Activated T-helper 2 cell treated with anti-CD3 and anti-CD28 coated beads, Interferon-gamma antibody, Interleukin-2, Interleukin-4, amounts not matched to agents 10 μg/mL and 5 μg/mL and 100 μg/mL, durations not matched to agents 14 hours and 24 hours and 36 hours (primary cell): ENCODE measurements at regions not wholly inside any gene's neighbourhood (a gene's known extent, or its start where the extent isn't known, plus 50 kb on each side); places are given as distances from the start of the nearest gene placed in this dataset.

Experiments used
- DNase-seq: peaks from one replicate; pipeline ENCODE4 v3.0.0; 2021; ENCODE audit warnings: low spot score
- H3K27ac Mint-ChIP-seq: one replicate; pipeline ENCODE4 v1.8.0; 2021; ENCODE audit warnings: mixed read lengths
- H3K27me3 Mint-ChIP-seq: one replicate; pipeline ENCODE4 v1.8.0; 2021; ENCODE audit warnings: low read depth, mixed read lengths
- H3K36me3 Mint-ChIP-seq: one replicate; pipeline ENCODE4 v1.8.0; 2021; ENCODE audit warnings: low read depth, mixed read lengths
- H3K4me1 Mint-ChIP-seq: one replicate; pipeline ENCODE4 v1.8.0; 2021; ENCODE audit warnings: low read depth, mixed read lengths
- H3K4me3 Mint-ChIP-seq: one replicate; pipeline ENCODE4 v1.8.0; 2021; ENCODE audit warnings: low read depth, mild to moderate bottlenecking, moderate library complexity, mixed read lengths
- H3K9me3 Mint-ChIP-seq: one replicate; pipeline ENCODE4 v1.8.0; 2021; ENCODE audit warnings: mixed read lengths
- intact Hi-C: fragments of 100-400 bp; cut with micrococcal nuclease; formaldehyde crosslinking; loops from one replicate; pipeline ENCODE4 v1.15.1; 2023

GRCh38 chr7:86629-87028 is 105.7 kb upstream of the FAM20C start:
- intact Hi-C loops = no loop called here
- Mint-ChIP-seq H3K36me3 (no peaks in the 10 kb centered on the region), H3K4me1 (peaks cover 16% of the 10 kb centered on the region), H3K27me3 (no peaks in the 10 kb centered on the region), H3K4me3 (no peak overlapping the region), H3K27ac (no peak overlapping the region), H3K9me3 (no peaks in the 10 kb centered on the region)
- DNase-seq = no peak

GRCh38 chr7:87047-87446 is 105.3 kb upstream of the FAM20C start:
- Mint-ChIP-seq H3K4me1 (peaks cover 16% of the 10 kb centered on the region), H3K27me3 (no peaks in the 10 kb centered on the region), H3K36me3 (no peaks in the 10 kb centered on the region), H3K4me3 (no peak overlapping the region), H3K27ac (no peak overlapping the region), H3K9me3 (no peaks in the 10 kb centered on the region)
- DNase-seq = no peak
- intact Hi-C loops = no loop called here

- Mint-ChIP-seq H3K4me1 (peaks cover 16% of the 10 kb centered on the region), H3K9me3 (no peaks in the 10 kb centered on the region), H3K36me3 (no peaks in the 10 kb centered on the region), H3K27me3 (no peaks in the 10 kb centered on the region), H3K27ac (no peak overlapping the region), H3K4me3 (no peak overlapping the region)
- intact Hi-C loops = no loop called here
- no peak for DNase-seq
Observed at GRCh38 chr7:87671-88070, 104.7 kb upstream of the FAM20C start.

- H3K4me3 Mint-ChIP-seq = no peak overlapping the region
- no peaks in the 10 kb centered on the region for H3K9me3 Mint-ChIP-seq
- peaks cover 16% of the 10 kb centered on the region for H3K4me1 Mint-ChIP-seq
- no peaks in the 10 kb centered on the region for H3K27me3 Mint-ChIP-seq
- no peak overlapping the region for H3K27ac Mint-ChIP-seq
- intact Hi-C loops = no loop called here
- no peak for DNase-seq
- H3K36me3 Mint-ChIP-seq = no peaks in the 10 kb centered on the region
Observed at GRCh38 chr7:88095-88926, 104.1 kb upstream of the FAM20C start.

- H3K4me3 Mint-ChIP-seq = no peak overlapping the region
- no peaks in the 10 kb centered on the region for H3K9me3 Mint-ChIP-seq
- H3K4me1 Mint-ChIP-seq = peaks cover 16% of the 10 kb centered on the region
- H3K36me3 Mint-ChIP-seq = no peaks in the 10 kb centered on the region
- no peaks in the 10 kb centered on the region for H3K27me3 Mint-ChIP-seq
- H3K27ac Mint-ChIP-seq = no peak overlapping the region
- DNase-seq = no peak
- intact Hi-C loops = no loop called here
Observed at GRCh38 chr7:88927-89231, 103.5 kb upstream of the FAM20C start.

GRCh38 chr7:89232-90019 is 102.9 kb upstream of the FAM20C start:
- DNase-seq = no peak
- H3K4me1 Mint-ChIP-seq = peaks cover 16% of the 10 kb centered on the region
- H3K9me3 Mint-ChIP-seq = no peaks in the 10 kb centered on the region
- intact Hi-C loops = no loop called here
- H3K27me3 Mint-ChIP-seq = no peaks in the 10 kb centered on the region
- no peak overlapping the region for H3K4me3 Mint-ChIP-seq
- no peak overlapping the region for H3K27ac Mint-ChIP-seq
- no peaks in the 10 kb centered on the region for H3K36me3 Mint-ChIP-seq

- Mint-ChIP-seq H3K27me3 (peaks cover 3% of the 10 kb centered on the region), H3K36me3 (no peaks in the 10 kb centered on the region), H3K4me3 (no peak overlapping the region), H3K4me1 (peaks cover 16% of the 10 kb centered on the region), H3K9me3 (no peaks in the 10 kb centered on the region), H3K27ac (no peak overlapping the region)
- no peak for DNase-seq
- intact Hi-C loops = no loop called here
Observed at GRCh38 chr7:90111-91063, 102.0 kb upstream of the FAM20C start.

- intact Hi-C loops = no loop called here
- Mint-ChIP-seq H3K4me3 (no peak overlapping the region), H3K27ac (no peak overlapping the region), H3K27me3 (peaks cover 8% of the 10 kb centered on the region), H3K36me3 (no peaks in the 10 kb centered on the region), H3K4me1 (peaks cover 16% of the 10 kb centered on the region), H3K9me3 (no peaks in the 10 kb centered on the region)
- DNase-seq = no peak
Observed at GRCh38 chr7:91396-92175, 100.8 kb upstream of the FAM20C start.

GRCh38 chr7:92231-92674 is 100.1 kb upstream of the FAM20C start:
- Mint-ChIP-seq H3K4me1 (peaks cover 16% of the 10 kb centered on the region), H3K9me3 (no peaks in the 10 kb centered on the region), H3K27ac (no peak overlapping the region), H3K27me3 (peaks cover 8% of the 10 kb centered on the region), H3K4me3 (no peak overlapping the region), H3K36me3 (no peaks in the 10 kb centered on the region)
- DNase-seq = no peak
- intact Hi-C loops = no loop called here

- Mint-ChIP-seq H3K4me3 (no peak overlapping the region), H3K4me1 (peaks cover 16% of the 10 kb centered on the region), H3K27ac (no peak overlapping the region), H3K9me3 (no peaks in the 10 kb centered on the region), H3K27me3 (peaks cover 8% of the 10 kb centered on the region), H3K36me3 (no peaks in the 10 kb centered on the region)
- no peak for DNase-seq
- intact Hi-C loops = no loop called here
Observed at GRCh38 chr7:92888-93672, 99.3 kb upstream of the FAM20C start.

GRCh38 chr7:94251-94801 is 98.0 kb upstream of the FAM20C start:
- H3K27ac Mint-ChIP-seq = no peak overlapping the region

More at GRCh38 chr7:94251-94801, 98.0 kb upstream of the FAM20C start:
- H3K4me1 Mint-ChIP-seq = peaks cover 10% of the 10 kb centered on the region
- no peaks in the 10 kb centered on the region for H3K36me3 Mint-ChIP-seq
- no peaks in the 10 kb centered on the region for H3K9me3 Mint-ChIP-seq
- no peak overlapping the region for H3K4me3 Mint-ChIP-seq
- H3K27me3 Mint-ChIP-seq = peaks cover 8% of the 10 kb centered on the region
- intact Hi-C loops = no loop called here
- DNase-seq = no peak
